GM19324 (cell line): ENCODE measurements at regions not wholly inside any gene's neighbourhood (a gene's known extent, or its start where the extent isn't known, plus 50 kb on each side); places are given as distances from the start of the nearest gene placed in this dataset.

Source experiments
- ATAC-seq: cut with Tn5 transposase; IDR thresholded peaks from one replicate; pipeline ENCODE4 v1.9.1; 2021; ENCODE audit warnings: mild to moderate bottlenecking, moderate library complexity; ENCODE audit not compliant: unreplicated experiment, low FRiP score

DNA sequence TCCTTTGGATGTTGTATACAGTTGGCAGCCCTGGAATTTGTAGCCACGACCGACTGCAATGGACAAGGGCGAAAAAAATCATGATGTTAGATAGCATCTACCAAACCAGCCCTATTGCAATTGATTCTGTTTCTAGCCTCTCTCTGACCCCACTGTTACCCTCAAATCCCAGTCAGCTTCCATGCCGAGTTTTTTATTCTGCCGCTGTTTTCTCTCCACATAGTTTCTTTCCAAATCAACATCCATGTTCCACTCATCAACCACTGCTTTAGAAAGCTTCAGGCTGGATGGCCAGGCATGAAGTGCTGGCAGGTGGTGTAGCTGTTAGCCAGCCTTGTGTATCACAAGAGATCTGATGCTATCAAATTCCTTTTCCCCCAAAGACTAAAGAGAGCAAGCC lies 272.8 kb downstream of the FIGN start:
- no peak for ATAC-seq

- ATAC-seq: no peak
Measured at GRCh38 chr2:163459986-163460385, 275.8 kb downstream of the FIGN start.

DNA sequence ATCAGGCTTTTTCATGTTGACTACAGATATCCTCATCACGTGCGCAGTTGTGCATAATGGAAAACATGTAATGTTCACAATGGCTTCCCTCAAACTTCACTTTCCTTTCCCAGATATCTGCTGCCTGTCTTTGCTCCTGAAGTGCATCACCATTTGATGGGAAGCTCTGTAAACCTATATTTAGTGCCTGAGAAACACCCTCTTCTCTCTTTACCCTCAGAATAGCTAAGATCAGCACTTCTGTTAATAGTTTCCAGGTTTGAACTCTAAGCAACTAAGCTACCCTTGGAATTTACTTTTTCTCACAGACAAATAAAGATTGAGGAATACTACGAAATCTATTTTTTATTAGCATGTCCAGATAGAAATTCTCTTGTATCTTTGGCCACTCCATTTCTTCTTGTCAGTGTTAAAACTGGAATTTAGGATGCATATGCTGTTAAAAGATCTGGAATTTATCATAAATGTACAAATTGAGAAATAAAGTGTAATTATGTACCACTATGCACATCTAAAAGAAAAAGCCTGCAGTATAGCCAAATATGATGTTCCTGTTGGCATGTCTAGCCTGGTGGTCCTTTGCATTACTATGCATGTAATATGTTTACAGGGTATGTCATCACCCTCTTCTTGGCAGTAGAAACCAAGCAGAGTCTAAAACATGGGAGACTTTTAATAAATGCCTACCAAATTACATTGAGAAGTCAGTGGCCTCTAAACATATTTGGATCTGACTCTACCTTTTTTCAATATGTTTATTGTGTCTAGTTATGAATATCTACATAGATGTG lies 278.7 kb downstream of the FIGN start:
- no peak for ATAC-seq

DNA sequence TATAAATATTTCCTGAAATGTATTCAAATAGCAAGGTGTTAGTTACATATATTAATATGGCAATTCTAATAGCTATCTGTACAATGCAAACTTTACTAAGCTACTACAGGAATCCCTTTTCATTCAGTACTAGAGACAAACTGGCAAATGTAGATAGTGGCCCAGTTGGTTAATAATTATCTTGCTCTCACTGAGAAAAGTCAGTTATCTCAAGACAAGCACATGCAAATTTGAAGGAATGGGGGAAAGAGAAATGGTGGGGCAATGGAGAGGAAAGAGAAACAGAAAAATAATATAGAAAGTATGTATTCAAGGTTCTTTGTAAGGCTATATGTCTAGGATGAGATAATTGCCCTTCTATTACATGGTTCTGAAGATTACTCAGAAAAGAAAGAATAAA lies 280.0 kb downstream of the FIGN start:
- peak; percentile 91 for ATAC-seq

- ATAC-seq: no peak
Measured at GRCh38 chr2:163453920-163454319, 281.9 kb downstream of the FIGN start.

DNA sequence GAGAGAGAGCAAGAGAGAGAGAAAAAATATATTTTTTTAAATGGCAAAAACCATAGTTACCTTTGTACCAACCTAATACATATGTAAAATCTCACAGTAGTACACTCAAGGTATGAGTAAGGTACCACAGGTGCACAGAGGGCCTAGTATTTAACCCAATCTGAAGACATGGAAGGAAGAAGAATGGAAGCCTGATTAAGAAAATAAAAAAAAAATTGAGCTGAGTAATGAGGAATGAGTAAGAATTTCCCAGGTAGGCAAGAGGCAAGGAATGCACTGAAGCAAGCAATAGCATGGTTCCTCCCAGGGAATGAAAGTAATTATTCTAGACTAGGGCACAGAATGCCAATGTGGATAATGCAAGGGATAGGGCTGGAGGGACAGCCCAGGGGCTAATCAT lies 294.2 kb downstream of the FIGN start:
- ATAC-seq: no peak

GRCh38 chr2:163436963-163437362 lies 298.8 kb downstream of the FIGN start:
- no peak for ATAC-seq

- no peak for ATAC-seq
Measured at GRCh38 chr2:163428187-163428586, 307.6 kb downstream of the FIGN start.

- no peak for ATAC-seq
Measured at GRCh38 chr2:163420604-163421003, 315.2 kb downstream of the FIGN start.

DNA sequence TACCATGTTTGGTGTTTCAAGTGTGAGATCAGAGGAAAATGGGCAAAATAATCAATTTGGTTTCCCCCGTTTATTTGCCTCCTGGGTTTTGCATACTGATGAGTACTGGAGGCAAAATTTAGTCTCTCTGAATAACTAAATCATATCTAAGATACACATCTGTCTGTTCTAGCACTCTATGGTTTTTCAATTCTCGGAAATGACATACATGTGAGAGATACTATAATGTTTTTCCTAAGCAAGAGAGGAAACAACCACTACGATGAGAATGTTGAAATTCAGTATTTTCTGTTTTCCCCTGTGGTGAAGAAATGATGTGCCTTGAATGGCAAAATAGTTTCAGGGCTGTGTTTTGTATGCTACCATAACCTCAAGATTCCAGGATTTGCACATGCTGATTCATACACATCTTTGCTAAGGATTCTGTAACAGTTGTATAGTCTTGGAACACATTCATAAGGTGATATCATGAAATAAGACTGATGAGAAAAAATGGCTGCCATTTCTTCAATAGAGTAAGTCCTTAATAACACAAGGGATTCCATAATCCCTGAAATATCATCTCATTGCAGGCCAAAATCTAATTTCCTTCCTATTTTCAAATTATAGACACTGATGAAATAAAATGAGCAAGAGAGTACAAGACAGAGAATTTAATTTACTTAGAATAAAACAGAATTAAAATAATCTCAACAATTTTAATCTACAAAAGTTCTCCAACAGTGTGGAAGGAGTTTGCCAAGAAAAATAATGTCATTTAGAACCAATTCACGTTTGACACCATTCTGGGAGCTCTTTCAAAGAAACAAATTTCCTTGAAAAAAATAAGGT lies 316.6 kb downstream of the FIGN start:
- ATAC-seq: no peak

GRCh38 chr2:163417596-163418337 lies 318.0 kb downstream of the FIGN start:
- peak; percentile 88 for ATAC-seq

GRCh38 chr2:163414121-163414520 lies 321.7 kb downstream of the FIGN start:
- no peak for ATAC-seq

DNA sequence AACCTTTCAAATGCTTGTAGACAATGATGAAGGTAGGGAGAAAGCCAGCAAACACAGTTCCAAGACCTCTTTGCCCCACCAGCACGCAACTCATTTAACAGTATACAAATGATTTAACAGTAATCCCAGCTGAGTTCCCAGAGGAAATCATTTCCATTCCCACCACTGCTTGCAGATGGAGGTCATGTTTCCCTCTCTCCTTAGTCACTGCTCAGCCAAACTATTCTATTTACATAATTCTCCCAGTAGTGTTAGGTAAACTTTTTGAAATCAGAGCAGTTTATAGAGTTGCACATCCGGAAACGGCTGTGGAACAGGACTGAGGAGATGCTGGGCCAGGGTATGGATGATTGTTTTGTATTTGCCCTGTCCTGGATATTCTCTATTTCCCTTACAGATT lies 328.5 kb downstream of the FIGN start:
- ATAC-seq: no peak

DNA sequence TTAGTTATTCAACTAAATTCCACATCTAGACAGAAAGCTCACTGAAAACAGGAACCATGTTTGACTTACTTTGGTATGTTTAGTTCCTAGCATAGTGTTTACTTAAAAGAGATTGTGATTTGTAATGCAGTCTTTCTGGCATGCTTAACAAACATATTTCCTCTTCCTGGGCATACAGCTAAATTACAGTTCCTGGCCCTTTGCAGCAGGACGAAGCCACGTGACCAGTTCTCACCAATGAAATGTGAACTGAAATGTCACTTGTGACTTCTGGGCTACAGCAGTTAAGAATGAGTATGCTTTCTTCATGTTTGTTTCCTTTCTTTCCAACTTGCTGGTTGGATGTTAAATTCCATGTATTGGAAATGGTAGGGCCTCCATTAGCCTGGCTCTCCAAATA lies 330.5 kb downstream of the FIGN start:
- ATAC-seq: no peak

DNA sequence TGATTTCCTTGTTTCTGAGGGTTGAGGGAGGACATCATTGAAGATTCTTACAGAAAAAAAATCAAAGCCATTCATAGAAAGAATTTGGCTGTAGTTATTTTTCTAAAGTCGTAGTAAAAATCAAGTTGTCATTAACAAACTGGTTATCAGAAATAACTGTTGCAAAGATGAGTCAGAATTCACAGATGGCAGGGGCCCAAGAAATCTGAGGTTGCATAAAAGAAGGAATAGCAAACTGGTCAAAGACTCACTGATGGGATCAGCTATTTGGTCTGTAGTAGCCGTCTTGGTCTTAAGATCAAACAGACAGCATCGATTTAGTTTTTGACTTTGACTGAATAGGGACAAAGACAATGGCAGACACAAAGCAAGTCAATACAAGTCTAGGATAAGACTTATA lies 334.3 kb downstream of the FIGN start:
- ATAC-seq: no peak

GRCh38 chr2:163397451-163397850 lies 338.4 kb downstream of the FIGN start:
- ATAC-seq: no peak

- ATAC-seq: no peak
Measured at GRCh38 chr2:163395602-163396001, 340.2 kb downstream of the FIGN start.

DNA sequence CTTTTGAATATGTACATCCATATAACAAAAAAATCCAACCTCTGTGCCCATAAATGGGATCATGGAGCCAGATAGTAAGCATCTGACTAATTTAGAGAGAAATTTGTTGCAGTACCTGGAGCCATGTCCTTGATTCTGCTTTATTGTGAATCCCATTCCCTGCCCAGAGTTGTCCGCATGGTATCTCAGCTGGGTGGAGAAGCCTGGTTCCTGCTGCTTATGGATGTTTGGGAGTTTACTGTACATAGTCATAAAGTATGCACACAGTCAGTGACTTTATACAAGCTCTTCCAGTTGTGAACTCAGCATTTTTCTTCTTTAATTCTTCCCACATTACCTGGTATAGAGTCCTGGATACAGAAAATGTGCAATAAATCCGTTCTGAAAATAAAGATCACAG lies 346.0 kb downstream of the FIGN start:
- no peak for ATAC-seq

- ATAC-seq: no peak
Measured at GRCh38 chr2:163375472-163375871, 360.3 kb downstream of the FIGN start.

DNA sequence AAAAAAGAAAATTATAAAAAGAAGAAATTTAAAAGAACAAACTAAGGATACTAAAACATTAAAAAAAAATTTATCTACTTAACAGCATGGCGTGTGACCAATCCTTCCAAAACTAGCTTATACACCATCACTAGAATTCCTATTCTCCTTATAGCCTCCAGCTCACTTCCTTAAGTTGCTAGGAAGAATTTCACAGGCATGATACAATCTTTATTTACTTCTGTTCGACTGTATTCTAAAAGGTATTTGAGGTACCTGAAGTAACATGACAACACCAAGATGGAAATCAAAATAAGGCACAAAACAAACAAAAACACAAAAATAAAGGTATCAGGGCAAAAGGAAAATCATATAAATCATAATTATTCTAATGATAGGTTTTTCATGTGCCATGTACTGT lies 360.7 kb downstream of the FIGN start:
- no peak for ATAC-seq

DNA sequence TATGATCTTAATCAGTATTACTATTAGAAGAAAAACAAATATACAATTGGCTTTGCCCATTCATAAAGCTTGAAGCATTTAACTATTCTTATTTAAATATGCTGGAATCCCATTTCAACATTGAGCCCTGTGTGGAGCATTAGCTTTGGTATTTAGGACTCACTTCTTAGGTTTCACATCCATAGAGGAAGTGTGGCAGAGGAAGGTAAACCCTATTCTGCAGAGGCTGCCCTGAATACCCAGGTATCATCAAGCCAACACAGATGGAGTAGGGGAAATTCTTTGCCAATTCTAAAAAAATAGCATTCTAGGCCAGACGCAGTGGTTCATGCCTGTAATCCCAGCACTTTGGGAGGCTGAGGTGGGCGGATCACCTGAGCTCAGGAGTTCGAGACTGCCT lies 361.5 kb downstream of the FIGN start:
- ATAC-seq: no peak
